GM23338 (cell line): ENCODE measurements at regions not wholly inside any gene's neighbourhood (a gene's known extent, or its start where the extent isn't known, plus 50 kb on each side); places are given as distances from the start of the nearest gene placed in this dataset.

Source experiments
- CREB1 ChIP-seq: fragments of 250-450 bp; sonication (Bioruptor Pico); IDR thresholded peaks from 2 replicates; pipeline ENCODE4 v1.5.0; 2020; ENCODE audit warnings: low read depth, mild to moderate bottlenecking, moderate library complexity
- CTCF ChIP-seq, 2 experiments: fragments of 200-600 bp in 1 of 2; sonication (generic) in 1 of 2; conservative IDR thresholded peaks; 2 replicates each; pipeline versions ENCODE4 v1.5.1 to v1.6.1; 2016 to 2017; ENCODE audit warnings: antibody characterized with exemption in 2 of 2, low read depth in 2 of 2, mild to moderate bottlenecking in 2 of 2, moderate library complexity in 1 of 2
- EZH2 ChIP-seq: fragments of 200-600 bp; sonication (generic); IDR thresholded peaks from one replicate; pipeline ENCODE4 v1.8.0; 2017; ENCODE audit warnings: antibody characterized with exemption, mild to moderate bottlenecking, low read depth; ENCODE audit not compliant: unreplicated experiment
- EZH2phosphoT487 ChIP-seq: fragments of 200-600 bp; sonication (generic); IDR thresholded peaks from one replicate; pipeline ENCODE4 v1.8.1; 2018; ENCODE audit warnings: antibody characterized with exemption; ENCODE audit not compliant: unreplicated experiment
- POLR2AphosphoS5 ChIP-seq: IDR thresholded peaks from 2 replicates; pipeline ENCODE4 v1.6.1; 2016; ENCODE audit warnings: antibody characterized with exemption, low read depth

GRCh38 chr5:5781335-5781734, 358.9 kb downstream of the ICE1 start:
- TF ChIP-seq EZH2phosphoT487 (no peak), POLR2AphosphoS5 (no peak), CTCF (conservative IDR thresholded peaks at IDR 0.05; ENCODE audit: low read depth in 2 of 2) (no peak), CREB1 (no peak), EZH2 (no peak)
